Suprapubic skin (tissue), 4 donors: ENCODE measurements at regions not wholly inside any gene's neighbourhood (a gene's known extent, or its start where the extent isn't known, plus 50 kb on each side); places are given as distances from the start of the nearest gene placed in this dataset.
"Not testable (repeated sequence)": the region's sequence is repeated elsewhere in the genome, so short reads cannot be mapped to it uniquely, and the experiment has no call there.

Experiments used
- DNase-seq, 2 donors: peaks; one replicate each; pipeline ENCODE4 v3.0.0-alpha.2; 2019; ENCODE audit warnings: low spot score in 2 of 2
- H3K27ac ChIP-seq: fragments of 200-600 bp; sonication (generic); one replicate; pipeline ENCODE4 v1.5.1; 2019
- H3K27me3 ChIP-seq: fragments of 200-600 bp; sonication (generic); one replicate; pipeline ENCODE4 v1.5.1; 2019
- H3K36me3 ChIP-seq: fragments of 200-600 bp; sonication (generic); one replicate; pipeline ENCODE4 v1.5.1; 2019
- H3K4me1 ChIP-seq: fragments of 200-600 bp; sonication (generic); one replicate; pipeline ENCODE4 v1.5.1; 2019
- H3K4me3 ChIP-seq: fragments of 200-600 bp; sonication (generic); one replicate; pipeline ENCODE4 v1.5.1; 2019; ENCODE audit warnings: mild to moderate bottlenecking
- H3K9me3 ChIP-seq: fragments of 200-600 bp; sonication (generic); one replicate; pipeline ENCODE4 v1.5.1; 2019
- EP300 ChIP-seq: sonication (generic); formaldehyde crosslinking; IDR thresholded peaks from one replicate; pipeline ENCODE4 v1.6.1; 2017; ENCODE audit warnings: antibody characterized with exemption
- POLR2A ChIP-seq, 2 donors: fragments of 450-650 bp; IDR thresholded peaks; one replicate each; pipeline ENCODE4 v1.6.1; 2017; ENCODE audit warnings: antibody characterized with exemption in 2 of 2, mild to moderate bottlenecking in 2 of 2, moderate library complexity in 2 of 2
- POLR2AphosphoS5 ChIP-seq, 3 donors: sonication (generic); formaldehyde crosslinking; IDR thresholded peaks; one replicate each; pipeline ENCODE4 v1.6.1; 2017; ENCODE audit warnings: antibody characterized with exemption in 3 of 3
- WGBS: methylation state at CpG from one replicate; pipeline ENCODE4 v1.1.5; 2018; 5-methylcytosine and 5-hydroxymethylcytosine counted together
- TF ChIP-seq, protein P1 (sequence below), 2 donors: fragments of 200-600 bp in 1 of 2; fragments of 450-650 bp in 1 of 2; sonication (generic) in 1 of 2; IDR thresholded peaks; one replicate each; pipeline ENCODE4 v1.5.1; 2016 to 2019; ENCODE audit warnings: antibody characterized with exemption in 2 of 2, mild to moderate bottlenecking in 1 of 2, moderate library complexity in 1 of 2

GRCh38 chrX:35362866-35363265, 420.3 kb downstream of the FAM47B start:
- Histone ChIP-seq H3K36me3 (no peaks in the 10 kb centered on the region), H3K4me1 (no peaks in the 10 kb centered on the region), H3K4me3 (no peak overlapping the region), H3K27ac (no peak overlapping the region), H3K9me3 (no peaks in the 10 kb centered on the region), H3K27me3 (no peaks in the 10 kb centered on the region)
- no peak for DNase-seq
- TF ChIP-seq POLR2AphosphoS5 (IDR thresholded peaks at IDR 0.05): no peak
- TF ChIP-seq, protein P1, sequence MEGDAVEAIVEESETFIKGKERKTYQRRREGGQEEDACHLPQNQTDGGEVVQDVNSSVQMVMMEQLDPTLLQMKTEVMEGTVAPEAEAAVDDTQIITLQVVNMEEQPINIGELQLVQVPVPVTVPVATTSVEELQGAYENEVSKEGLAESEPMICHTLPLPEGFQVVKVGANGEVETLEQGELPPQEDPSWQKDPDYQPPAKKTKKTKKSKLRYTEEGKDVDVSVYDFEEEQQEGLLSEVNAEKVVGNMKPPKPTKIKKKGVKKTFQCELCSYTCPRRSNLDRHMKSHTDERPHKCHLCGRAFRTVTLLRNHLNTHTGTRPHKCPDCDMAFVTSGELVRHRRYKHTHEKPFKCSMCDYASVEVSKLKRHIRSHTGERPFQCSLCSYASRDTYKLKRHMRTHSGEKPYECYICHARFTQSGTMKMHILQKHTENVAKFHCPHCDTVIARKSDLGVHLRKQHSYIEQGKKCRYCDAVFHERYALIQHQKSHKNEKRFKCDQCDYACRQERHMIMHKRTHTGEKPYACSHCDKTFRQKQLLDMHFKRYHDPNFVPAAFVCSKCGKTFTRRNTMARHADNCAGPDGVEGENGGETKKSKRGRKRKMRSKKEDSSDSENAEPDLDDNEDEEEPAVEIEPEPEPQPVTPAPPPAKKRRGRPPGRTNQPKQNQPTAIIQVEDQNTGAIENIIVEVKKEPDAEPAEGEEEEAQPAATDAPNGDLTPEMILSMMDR (IDR thresholded peaks at IDR 0.05): no peak
- no peak for TF ChIP-seq POLR2A (IDR thresholded peaks at IDR 0.05)
- TF ChIP-seq EP300: no peak
- WGBS: 79% methylated on average over 4 of the region's 4 CpGs

- DNase-seq: no peak
- H3K27me3 ChIP-seq: no peaks in the 10 kb centered on the region
- no peaks in the 10 kb centered on the region for H3K4me1 ChIP-seq
- H3K4me3 ChIP-seq: no peak overlapping the region
- TF ChIP-seq, protein P1 (IDR thresholded peaks at IDR 0.05): no peak
- no peak for TF ChIP-seq POLR2A (IDR thresholded peaks at IDR 0.05)
- no peak for TF ChIP-seq EP300
- no peaks in the 10 kb centered on the region for H3K9me3 ChIP-seq
- no peak overlapping the region for H3K27ac ChIP-seq
- WGBS: 39% methylated on average over 1 of the region's 1 CpG
- H3K36me3 ChIP-seq: no peaks in the 10 kb centered on the region
Measured at GRCh38 chrX:35374116-35374515, 424.0 kb upstream of the MAGEB16 start.

DNA sequence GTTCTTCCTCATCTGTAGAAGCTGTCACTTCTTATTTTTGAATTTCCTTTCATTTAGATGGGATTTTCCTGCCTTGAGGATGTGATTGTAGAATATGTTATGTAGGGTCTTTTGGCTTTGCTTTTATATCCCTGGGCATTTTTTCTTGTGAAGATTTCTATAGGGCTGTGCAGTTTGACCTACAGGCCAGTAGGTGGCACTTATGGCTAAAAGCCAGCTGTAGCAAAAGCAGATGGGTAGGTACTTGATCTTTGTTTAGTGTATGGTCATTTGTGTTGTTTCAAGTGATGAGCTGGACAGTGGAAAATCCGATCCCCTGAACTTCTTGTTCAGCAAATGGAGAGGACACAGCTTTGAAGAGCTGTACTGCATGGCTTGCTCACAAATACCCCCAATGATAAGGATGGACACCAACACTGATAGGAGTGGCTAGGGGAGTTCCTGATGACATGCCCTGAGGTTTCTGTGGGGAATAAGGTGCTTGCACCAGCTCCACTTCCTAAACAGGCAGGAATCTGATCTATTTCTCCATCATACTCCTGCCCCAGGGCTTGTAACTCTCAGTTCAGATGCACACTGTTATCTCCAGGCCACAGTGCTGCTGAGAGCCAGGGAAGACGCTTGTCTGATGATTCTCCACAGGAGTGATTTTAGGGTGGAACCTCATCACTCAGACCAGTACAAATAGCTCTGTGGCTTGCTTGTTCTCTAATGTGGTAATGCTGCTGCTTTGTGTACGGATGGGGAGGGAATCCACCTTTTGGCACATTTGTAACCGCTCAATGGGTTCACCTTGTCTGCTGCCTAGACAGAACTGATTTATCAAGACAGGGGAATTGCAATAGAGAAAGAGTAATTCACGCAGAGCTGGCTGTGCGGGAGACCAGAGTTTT, 417.1 kb upstream of the MAGEB16 start:
- DNase-seq: no peak
- WGBS: 66% methylated on average over 6 of the region's 6 CpGs

DNA sequence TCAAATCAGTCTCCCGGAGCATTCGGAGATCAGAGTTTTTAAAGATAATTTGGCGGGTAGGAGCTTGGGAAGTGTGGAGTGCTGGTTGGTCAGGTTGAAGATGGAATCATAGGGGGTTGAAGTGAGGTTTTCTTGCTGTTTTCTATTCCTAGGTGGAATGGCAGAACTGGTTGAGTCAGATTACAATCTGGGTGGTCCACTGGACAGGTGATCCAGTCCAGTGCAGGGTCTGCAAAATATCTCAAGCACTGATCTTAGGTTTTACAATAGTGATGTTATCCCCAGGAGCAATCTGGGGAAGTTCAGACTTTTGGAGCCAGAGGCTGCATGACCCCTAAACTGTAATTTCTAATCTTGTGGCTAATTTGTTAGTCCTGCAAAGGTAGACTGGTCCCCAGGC, 416.4 kb upstream of the MAGEB16 start:
- not testable (repeated sequence) for H3K36me3 ChIP-seq, H3K27ac ChIP-seq, H3K4me1 ChIP-seq, H3K9me3 ChIP-seq, DNase-seq, H3K4me3 ChIP-seq, H3K27me3 ChIP-seq
- 93% methylated on average over 3 of the region's 3 CpGs for WGBS

More for the DNA sequence above, 417.1 kb upstream of the MAGEB16 start:
- no peak overlapping the region for H3K27ac ChIP-seq
- H3K36me3 ChIP-seq: no peaks in the 10 kb centered on the region
- H3K9me3 ChIP-seq: no peaks in the 10 kb centered on the region
- no peaks in the 10 kb centered on the region for H3K4me1 ChIP-seq
- no peak for TF ChIP-seq POLR2A (IDR thresholded peaks at IDR 0.05)
- TF ChIP-seq, protein P1 (IDR thresholded peaks at IDR 0.05): peak in 1 of 2 donors; percentile 32
- no peak for TF ChIP-seq EP300
- H3K4me3 ChIP-seq: no peak overlapping the region
- H3K27me3 ChIP-seq: no peaks in the 10 kb centered on the region

GRCh38 chrX:35382966-35383365, 415.2 kb upstream of the MAGEB16 start:
- no peaks in the 10 kb centered on the region for H3K36me3 ChIP-seq
- DNase-seq: no peak
- no peak overlapping the region for H3K4me3 ChIP-seq
- no peaks in the 10 kb centered on the region for H3K9me3 ChIP-seq
- 50% methylated on average over 1 of the region's 4 CpGs for WGBS
- no peaks in the 10 kb centered on the region for H3K27me3 ChIP-seq
- H3K27ac ChIP-seq: no peak overlapping the region
- no peak for TF ChIP-seq EP300
- no peak for TF ChIP-seq POLR2A (IDR thresholded peaks at IDR 0.05)
- TF ChIP-seq, protein P1 (IDR thresholded peaks at IDR 0.05): no peak
- TF ChIP-seq POLR2AphosphoS5 (IDR thresholded peaks at IDR 0.05): no peak
- H3K4me1 ChIP-seq: no peaks in the 10 kb centered on the region

- Histone ChIP-seq H3K9me3 (no peaks in the 10 kb centered on the region), H3K27ac (no peak overlapping the region), H3K36me3 (no peaks in the 10 kb centered on the region), H3K4me1 (no peaks in the 10 kb centered on the region), H3K27me3 (no peaks in the 10 kb centered on the region), H3K4me3 (no peak overlapping the region)
- no peak for DNase-seq
- WGBS: 68% methylated on average over 2 of the region's 2 CpGs
- TF ChIP-seq POLR2AphosphoS5 (IDR thresholded peaks at IDR 0.05) (no peak), POLR2A (IDR thresholded peaks at IDR 0.05) (no peak), EP300 (no peak)
- TF ChIP-seq, protein P1 (IDR thresholded peaks at IDR 0.05): no peak
Measured at GRCh38 chrX:35392232-35392631, 405.9 kb upstream of the MAGEB16 start.
